Right renal pelvis (tissue), 4 donors: ENCODE measurements at regions not wholly inside any gene's neighbourhood (a gene's known extent, or its start where the extent isn't known, plus 50 kb on each side); places are given as distances from the start of the nearest gene placed in this dataset.

Source experiments
- DNase-seq, 4 donors: peaks; one replicate each; pipeline ENCODE4 v3.0.0-alpha.2; 2013; ENCODE audit warnings: low read depth in 4 of 4, low spot score in 3 of 4, missing footprints in 1 of 4

DNA sequence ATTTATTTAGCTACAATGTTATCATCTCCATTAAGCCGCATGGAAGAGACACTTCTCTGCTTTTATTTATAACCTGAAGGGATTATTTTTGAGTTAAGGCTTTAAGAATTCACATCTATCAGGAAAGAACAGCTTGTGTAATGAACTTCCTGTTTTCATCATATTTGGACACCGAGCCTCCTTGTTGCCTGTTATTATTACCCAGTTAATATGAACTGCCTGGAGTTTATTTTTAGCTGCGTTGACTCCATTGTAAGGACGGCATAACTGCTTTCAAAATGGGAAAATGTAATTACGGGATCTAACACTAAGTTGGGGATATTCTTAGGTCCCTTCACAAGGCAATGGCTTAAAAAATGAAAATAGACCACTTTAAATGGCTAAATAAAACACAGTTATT is 89.0 kb upstream of the NR4A3 start:
- DNase-seq = no peak

DNA sequence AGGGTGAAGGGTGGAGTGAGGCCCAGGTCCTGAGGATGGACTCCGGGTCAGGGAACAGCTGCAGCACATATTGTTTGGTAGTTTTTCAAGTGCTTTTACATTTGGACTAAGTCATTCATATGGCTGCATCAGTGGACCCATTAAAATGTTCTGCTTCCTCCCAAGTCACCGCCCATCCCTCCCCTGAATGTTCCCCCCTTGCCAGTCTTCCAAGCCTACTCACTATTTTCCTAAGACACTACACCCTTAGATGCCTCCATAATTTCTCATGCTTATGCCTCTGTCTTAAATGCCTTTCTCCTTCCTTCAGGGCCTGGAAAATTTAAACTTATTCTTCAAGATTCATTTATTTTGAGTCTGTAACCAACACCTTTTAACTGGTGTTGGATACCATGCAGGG is 86.6 kb upstream of the NR4A3 start:
- DNase-seq = no peak

DNA sequence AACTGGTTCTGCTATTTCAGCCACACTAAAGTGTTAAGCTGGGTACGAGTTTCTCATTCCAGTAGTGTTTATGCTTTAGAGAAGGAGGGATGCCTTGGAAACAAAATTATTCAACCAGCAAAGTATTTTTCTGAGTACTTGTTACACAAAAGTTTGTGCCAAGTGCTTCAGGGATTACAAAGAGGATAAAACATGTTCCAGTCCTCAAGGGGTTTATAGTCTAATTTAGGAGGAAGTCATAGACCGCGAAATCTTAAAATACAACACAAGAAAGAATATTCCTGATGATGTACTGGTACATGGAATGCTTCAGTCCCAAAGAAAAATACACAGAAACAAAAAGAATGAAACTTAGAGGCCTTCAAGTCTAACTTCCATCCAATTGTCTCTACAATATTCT is 85.4 kb upstream of the NR4A3 start:
- no peak for DNase-seq

- no peak for DNase-seq
Observed at GRCh38 chr9:99737649-99738048, 84.0 kb upstream of the NR4A3 start.

DNA sequence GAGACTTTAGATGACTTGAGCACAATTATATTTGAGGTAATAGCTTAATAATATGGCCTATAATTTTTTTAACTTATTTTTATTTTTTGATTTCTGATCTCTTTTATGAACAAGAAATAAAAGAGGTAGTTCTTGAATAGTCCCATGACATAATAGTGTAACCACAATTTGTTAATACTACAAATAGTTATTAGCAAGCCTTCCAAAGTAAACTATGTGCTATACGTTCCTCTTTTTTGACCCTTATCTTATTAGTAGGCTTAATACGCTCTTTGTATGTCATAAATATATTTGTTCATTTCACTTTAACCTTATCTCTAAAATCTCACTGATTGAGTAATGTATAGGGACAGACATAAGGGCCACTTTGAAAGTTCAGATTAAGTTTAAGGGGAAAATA is 78.7 kb upstream of the NR4A3 start:
- DNase-seq = no peak

GRCh38 chr9:99743455-99743854 is 78.2 kb upstream of the NR4A3 start:
- DNase-seq = no peak

DNA sequence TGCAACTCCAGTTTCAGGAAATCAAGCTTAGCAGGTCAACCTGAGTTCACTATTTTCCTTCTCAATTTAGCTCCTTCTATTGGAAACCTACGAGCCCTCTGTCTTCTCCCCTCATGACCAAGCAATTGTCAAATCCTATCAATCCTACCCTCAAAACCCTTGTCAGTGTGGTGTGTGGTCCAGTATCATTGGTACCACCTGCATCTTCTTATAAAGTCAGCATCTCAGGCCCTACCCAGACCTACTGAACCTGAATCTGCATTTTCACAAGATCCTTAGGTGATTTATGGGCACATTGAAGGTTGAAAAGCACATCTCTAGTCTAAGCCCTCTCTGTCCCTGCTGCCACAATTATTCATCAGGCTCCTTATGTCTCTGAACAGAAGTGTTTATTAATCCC is 77.6 kb upstream of the NR4A3 start:
- no peak for DNase-seq

- DNase-seq = no peak
Observed at GRCh38 chr9:99745085-99745484, 76.6 kb upstream of the NR4A3 start.

DNA sequence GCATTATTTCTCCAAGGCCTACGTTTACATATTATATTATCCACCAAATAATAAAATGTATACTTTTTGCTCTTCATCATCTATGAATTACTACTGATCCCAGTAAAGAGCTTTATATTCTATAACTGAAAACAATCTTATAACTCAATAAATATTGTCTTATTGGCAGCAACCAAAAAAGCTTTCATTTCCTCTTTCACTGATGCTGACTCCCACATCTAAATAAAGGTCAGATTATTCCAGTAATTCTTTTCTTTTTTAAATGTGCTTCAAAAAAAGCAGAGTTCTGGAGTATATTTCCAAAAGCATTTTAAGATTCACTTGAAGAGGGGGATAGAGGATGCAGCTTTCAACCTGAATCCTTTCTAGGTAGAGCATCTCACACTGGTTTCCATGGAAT is 75.3 kb upstream of the NR4A3 start:
- no peak for DNase-seq

- no peak for DNase-seq
Observed at GRCh38 chr9:99748266-99748665, 73.4 kb upstream of the NR4A3 start.

DNA sequence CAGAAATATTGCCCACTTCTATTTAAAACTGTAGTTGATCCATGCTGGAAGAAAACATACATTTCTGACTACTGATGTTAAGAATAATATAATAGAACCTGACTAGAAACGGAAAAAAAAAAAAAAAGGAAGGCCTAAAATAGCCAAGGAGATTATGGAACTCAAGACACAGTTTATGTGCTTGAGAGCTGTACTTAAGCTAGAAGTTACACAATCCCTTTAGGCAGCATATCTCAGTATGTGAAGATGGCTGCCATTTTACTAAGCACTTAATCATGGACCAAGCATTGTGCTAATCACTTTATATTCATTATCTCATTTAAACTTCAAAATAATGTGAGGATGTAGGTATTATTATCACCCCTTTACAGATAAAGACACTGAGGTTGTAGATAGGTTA is 73.0 kb upstream of the NR4A3 start:
- DNase-seq = no peak

- DNase-seq = no peak
Observed at GRCh38 chr9:99749641-99750040, 72.0 kb upstream of the NR4A3 start.

- no peak for DNase-seq
Observed at GRCh38 chr9:99750526-99750925, 71.2 kb upstream of the NR4A3 start.

- DNase-seq = no peak
Observed at GRCh38 chr9:99752417-99753109, 69.1 kb upstream of the NR4A3 start.

DNA sequence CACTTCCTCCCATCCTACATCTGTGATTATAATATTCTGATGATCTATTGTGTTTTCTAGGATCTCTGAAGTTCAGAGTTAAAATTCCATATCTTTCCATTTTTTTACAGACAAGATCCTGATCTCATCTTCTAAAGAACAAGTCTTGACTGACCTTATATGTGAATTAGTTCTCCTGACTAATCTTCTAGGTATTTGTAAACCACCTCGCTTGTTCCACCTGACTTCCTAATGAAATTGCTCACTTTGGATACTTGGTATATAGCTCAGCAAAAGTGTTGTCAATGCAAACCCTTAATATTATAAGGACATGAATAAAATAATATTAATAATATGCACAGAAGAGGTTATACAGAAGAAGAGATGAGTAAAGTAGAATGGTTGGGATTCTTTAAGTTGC is 68.2 kb upstream of the NR4A3 start:
- DNase-seq = no peak

DNA sequence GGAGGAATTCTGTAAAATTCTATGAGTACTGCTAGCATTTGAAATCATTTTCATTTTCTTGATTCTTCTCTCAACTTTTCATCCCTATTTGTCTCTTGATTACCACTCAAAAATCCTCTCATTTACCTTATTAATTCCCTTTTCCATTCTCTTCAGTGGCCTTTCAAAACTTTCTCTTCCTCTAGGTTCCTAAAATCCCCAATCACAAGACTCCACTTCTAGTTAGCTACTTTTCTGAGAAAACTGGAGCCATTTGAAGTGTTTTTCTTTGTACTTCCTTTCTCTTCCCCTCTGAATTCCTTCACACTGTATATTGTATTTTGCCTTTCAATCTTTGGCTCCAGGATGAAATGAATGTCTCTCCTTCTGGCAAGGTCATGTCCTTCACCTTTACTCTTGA is 61.3 kb upstream of the NR4A3 start:
- DNase-seq = no peak

DNA sequence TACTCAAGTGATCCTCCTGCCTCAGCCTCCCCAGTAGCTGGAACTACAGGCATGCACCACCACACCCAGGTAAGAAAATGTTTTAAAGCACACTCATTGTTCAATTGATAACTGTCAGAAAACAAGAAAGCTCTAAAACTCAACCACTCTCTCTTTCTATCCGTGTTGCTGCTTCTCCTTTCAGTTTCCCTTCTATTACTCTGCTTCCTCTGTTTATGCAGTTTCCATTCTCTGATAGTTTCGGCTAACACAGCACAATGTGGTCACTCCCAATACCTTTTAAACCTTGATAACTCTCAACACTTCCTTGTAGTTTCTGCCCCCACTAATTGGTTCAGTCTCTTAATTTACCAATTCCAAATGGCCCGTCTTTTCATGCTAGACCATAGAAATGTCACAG is 59.2 kb upstream of the NR4A3 start:
- no peak for DNase-seq
